Loucy (cell line): ENCODE measurements at regions not wholly inside any gene's neighbourhood (a gene's known extent, or its start where the extent isn't known, plus 50 kb on each side); places are given as distances from the start of the nearest gene placed in this dataset.

Experiments
- EZH2phosphoT487 ChIP-seq: fragments of 200-600 bp; IDR thresholded peaks from 2 replicates; pipeline ENCODE4 v1.6.1; 2018; ENCODE audit warnings: antibody characterized with exemption, mild to moderate bottlenecking, moderate library complexity, borderline replicate concordance
- TF ChIP-seq, protein P1 (sequence below): fragments of 200-600 bp; sonication (generic); conservative IDR thresholded peaks from 2 replicates; pipeline ENCODE4 v1.5.1; 2014; ENCODE audit warnings: mild to moderate bottlenecking, antibody characterized with exemption, low read length

GRCh38 chr5:63400079-63400478 is 562.2 kb downstream of the HTR1A start:
- TF ChIP-seq, protein P1, sequence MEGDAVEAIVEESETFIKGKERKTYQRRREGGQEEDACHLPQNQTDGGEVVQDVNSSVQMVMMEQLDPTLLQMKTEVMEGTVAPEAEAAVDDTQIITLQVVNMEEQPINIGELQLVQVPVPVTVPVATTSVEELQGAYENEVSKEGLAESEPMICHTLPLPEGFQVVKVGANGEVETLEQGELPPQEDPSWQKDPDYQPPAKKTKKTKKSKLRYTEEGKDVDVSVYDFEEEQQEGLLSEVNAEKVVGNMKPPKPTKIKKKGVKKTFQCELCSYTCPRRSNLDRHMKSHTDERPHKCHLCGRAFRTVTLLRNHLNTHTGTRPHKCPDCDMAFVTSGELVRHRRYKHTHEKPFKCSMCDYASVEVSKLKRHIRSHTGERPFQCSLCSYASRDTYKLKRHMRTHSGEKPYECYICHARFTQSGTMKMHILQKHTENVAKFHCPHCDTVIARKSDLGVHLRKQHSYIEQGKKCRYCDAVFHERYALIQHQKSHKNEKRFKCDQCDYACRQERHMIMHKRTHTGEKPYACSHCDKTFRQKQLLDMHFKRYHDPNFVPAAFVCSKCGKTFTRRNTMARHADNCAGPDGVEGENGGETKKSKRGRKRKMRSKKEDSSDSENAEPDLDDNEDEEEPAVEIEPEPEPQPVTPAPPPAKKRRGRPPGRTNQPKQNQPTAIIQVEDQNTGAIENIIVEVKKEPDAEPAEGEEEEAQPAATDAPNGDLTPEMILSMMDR = no peak
- no peak for TF ChIP-seq EZH2phosphoT487
